GM19238 (cell line): ENCODE measurements at regions not wholly inside any gene's neighbourhood (a gene's known extent, or its start where the extent isn't known, plus 50 kb on each side); places are given as distances from the start of the nearest gene placed in this dataset.
"Not testable (repeated sequence)": the region's sequence is repeated elsewhere in the genome, so short reads cannot be mapped to it uniquely, and the experiment has no call there.

ENCODE experiments used
- DNase-seq: peaks from one replicate; pipeline ENCODE4 v3.0.0; 2011; ENCODE audit warnings: low spot score; ENCODE audit not compliant: insufficient read length

DNA sequence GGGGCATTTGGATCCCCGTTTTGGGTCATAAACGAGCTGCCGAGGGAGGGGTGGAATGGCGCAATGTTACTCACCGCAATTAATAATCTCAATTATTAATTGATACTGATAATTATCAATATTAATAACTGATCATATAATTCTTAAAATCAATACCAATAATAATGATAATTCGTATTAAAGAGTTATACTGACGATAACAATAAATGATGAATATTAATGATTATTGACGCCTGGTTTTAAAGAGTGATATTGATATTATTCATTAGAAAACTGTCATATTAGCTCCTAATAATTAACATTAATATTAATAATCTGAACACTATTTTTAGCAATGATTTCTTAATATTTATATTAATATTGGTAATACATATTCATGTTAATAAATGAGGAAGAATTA lies 92.4 kb downstream of the OTOP1 start:
- DNase-seq = not testable (repeated sequence)

DNA sequence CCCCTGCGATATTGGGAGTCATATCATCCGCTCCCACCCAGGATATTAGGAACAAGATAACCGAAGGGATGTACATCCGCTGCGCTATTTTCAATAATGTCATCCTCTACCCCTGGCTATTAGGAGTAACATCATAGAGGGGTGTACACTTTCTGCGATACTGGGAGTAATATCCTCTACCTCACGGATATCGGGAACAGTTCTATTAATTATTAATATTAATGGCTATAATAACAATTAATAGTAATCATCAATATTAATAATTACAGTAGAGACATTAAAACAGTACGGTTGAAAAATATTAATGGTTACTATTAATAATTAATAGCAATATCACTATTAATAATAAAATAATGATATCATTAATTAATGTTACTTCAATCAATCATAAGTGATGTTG lies 90.1 kb downstream of the OTOP1 start:
- DNase-seq = not testable (repeated sequence)
